Peyer's patch (tissue), 4 donors: ENCODE measurements at regions not wholly inside any gene's neighbourhood (a gene's known extent, or its start where the extent isn't known, plus 50 kb on each side); places are given as distances from the start of the nearest gene placed in this dataset.

Experiments
- CTCF ChIP-seq, 6 experiments: fragments of 450-650 bp in 4 of 6; fragments of 200-600 bp in 2 of 6; sonication (generic) in 1 of 6; IDR thresholded peaks; one replicate each; pipeline ENCODE4 v1.5.1; 2017 to 2019; ENCODE audit warnings: antibody characterized with exemption in 6 of 6, mild to moderate bottlenecking in 3 of 6, moderate library complexity in 1 of 6
- POLR2A ChIP-seq, 2 donors: fragments of 450-650 bp; IDR thresholded peaks; one replicate each; pipeline ENCODE4 v1.5.1; 2017; ENCODE audit warnings: antibody characterized with exemption in 2 of 2, mild to moderate bottlenecking in 2 of 2, moderate library complexity in 2 of 2

DNA sequence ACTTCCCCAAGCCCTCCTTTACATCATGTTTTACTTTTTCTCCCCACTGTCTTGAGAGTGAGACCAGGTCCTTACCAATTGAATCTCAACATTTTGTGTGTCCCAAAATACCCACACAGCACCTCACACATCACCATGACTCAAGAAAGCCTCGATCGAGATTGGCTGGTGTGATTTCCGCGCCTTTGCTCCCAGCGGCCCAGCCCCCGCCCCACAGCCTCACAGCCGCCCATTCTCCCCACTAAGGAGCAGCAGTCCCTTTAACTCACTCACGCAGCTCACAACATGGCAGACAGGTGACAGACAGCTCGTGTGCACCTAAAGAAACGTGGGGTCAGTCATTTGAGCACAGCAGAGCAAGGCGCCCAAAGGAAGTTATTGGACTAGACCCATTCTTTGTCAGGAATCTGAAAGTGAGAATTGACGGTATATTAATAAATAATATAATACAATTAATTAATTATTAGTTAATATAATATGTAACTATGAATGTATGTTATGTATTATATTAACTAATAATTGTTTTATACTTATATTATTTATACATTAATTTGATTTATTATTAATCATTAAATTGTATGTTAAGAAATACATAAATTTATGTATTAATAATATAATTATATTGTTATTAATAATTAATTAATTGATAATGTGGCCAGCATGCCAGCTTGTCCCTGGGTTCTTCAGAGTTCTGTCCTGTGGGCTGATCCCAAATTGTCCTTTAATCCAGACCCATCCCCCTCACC is 204.9 kb upstream of the RNF32 start:
- TF ChIP-seq CTCF (IDR thresholded peaks at IDR 0.05) = no peak
- TF ChIP-seq POLR2A (IDR thresholded peaks at IDR 0.05) = no peak
